Stimulated activated CD4-positive, alpha-beta T cell treated with anti-CD3 and anti-CD28 coated beads, Interleukin-2, amount 100 ng/mL, for 24 hours (primary cell): ENCODE measurements at regions not wholly inside any gene's neighbourhood (a gene's known extent, or its start where the extent isn't known, plus 50 kb on each side); places are given as distances from the start of the nearest gene placed in this dataset.

ENCODE experiments used
- DNase-seq, 2 donors: peaks; one replicate each; pipeline ENCODE4 v3.0.0-alpha.2; 2020

- DNase-seq, result no peak
Measured at GRCh38 chr6:63371104-63371715, 51.4 kb upstream of the LGSN start.

GRCh38 chr6:63372951-63373533 lies 53.3 kb upstream of the LGSN start:
- no peak for DNase-seq

- DNase-seq, result no peak
Measured at GRCh38 chr6:63389191-63389844, 69.5 kb upstream of the LGSN start.

GRCh38 chr6:63391203-63391970 lies 71.6 kb upstream of the LGSN start:
- no peak for DNase-seq

GRCh38 chr6:63392092-63392724 lies 72.4 kb upstream of the LGSN start:
- no peak for DNase-seq

- DNase-seq, result no peak
Measured at GRCh38 chr6:63394656-63395308, 75.0 kb upstream of the LGSN start.

GRCh38 chr6:63395381-63395780 lies 75.6 kb upstream of the LGSN start:
- DNase-seq, result no peak

- DNase-seq, result no peak
Measured at GRCh38 chr6:63403725-63404124, 83.9 kb upstream of the LGSN start.

- DNase-seq, result no peak
Measured at GRCh38 chr6:63410435-63411426, 90.9 kb upstream of the LGSN start.

GRCh38 chr6:63415286-63415685 lies 95.5 kb upstream of the LGSN start:
- no peak for DNase-seq

GRCh38 chr6:63418741-63419140 lies 99.0 kb upstream of the LGSN start:
- no peak for DNase-seq

- DNase-seq, result no peak
Measured at GRCh38 chr6:63424636-63425035, 104.9 kb upstream of the LGSN start.

- no peak for DNase-seq
Measured at GRCh38 chr6:63425493-63425892, 105.7 kb upstream of the LGSN start.

- no peak for DNase-seq
Measured at GRCh38 chr6:63426844-63427243, 107.1 kb upstream of the LGSN start.

GRCh38 chr6:63427951-63428350 lies 108.2 kb upstream of the LGSN start:
- no peak for DNase-seq

GRCh38 chr6:63430985-63431519 lies 111.3 kb upstream of the LGSN start:
- DNase-seq, result no peak

- no peak for DNase-seq
Measured at GRCh38 chr6:63434943-63435342, 115.2 kb upstream of the LGSN start.

- DNase-seq, result no peak
Measured at GRCh38 chr6:63436356-63436755, 116.6 kb upstream of the LGSN start.

- no peak for DNase-seq
Measured at GRCh38 chr6:63437058-63437457, 117.3 kb upstream of the LGSN start.

GRCh38 chr6:63440057-63440456 lies 120.3 kb upstream of the LGSN start:
- no peak for DNase-seq

GRCh38 chr6:63440594-63440993 lies 120.8 kb upstream of the LGSN start:
- no peak for DNase-seq
